ENCODE measurements at regions not wholly inside any gene's neighbourhood (a gene's known extent, or its start where the extent isn't known, plus 50 kb on each side); places are given as distances from the start of the nearest gene placed in this dataset.

GRCh38 chr22:19595532-19595931, 71.3 kb upstream of the CLDN5 start:
- no peak for TF ChIP-seq CTCF (IDR thresholded peaks at IDR 0.05)
- Histone ChIP-seq H3K36me3 (ENCODE audit: control insufficient read depth, insufficient read depth, low read length) (no peaks in the 10 kb centered on the region), H3K9me3 (ENCODE audit: control insufficient read depth, low read length) (no peaks in the 10 kb centered on the region), H3K9ac (no peak overlapping the region), H3K27ac (no peak overlapping the region), H3K4me2 (ENCODE audit: low read length) (no peak overlapping the region), H3K4me1 (no peaks in the 10 kb centered on the region), H2AFZ (no peak overlapping the region), H3K27me3 (ENCODE audit: control insufficient read depth, insufficient read depth, low read length) (no peaks in the 10 kb centered on the region), H3K4me3 (ENCODE audit: low read depth, low read length) (no peak overlapping the region), H3K79me2 (no peaks in the 10 kb centered on the region)

GRCh38 chr22:19596680-19597398, 72.6 kb upstream of the CLDN5 start:
- no peak overlapping the region for H3K4me3 ChIP-seq (ENCODE audit: low read depth, low read length)
- H3K9me3 ChIP-seq (ENCODE audit: control insufficient read depth, low read length), result no peaks in the 10 kb centered on the region
- no peak overlapping the region for H3K4me2 ChIP-seq (ENCODE audit: low read length)
- TF ChIP-seq CTCF (IDR thresholded peaks at IDR 0.05), result no peak
- no peak overlapping the region for H3K27ac ChIP-seq
- H2AFZ ChIP-seq, result no peak overlapping the region
- no peaks in the 10 kb centered on the region for H3K4me1 ChIP-seq
- no peaks in the 10 kb centered on the region for H3K27me3 ChIP-seq (ENCODE audit: control insufficient read depth, insufficient read depth, low read length)
- H3K9ac ChIP-seq, result no peak overlapping the region
- H3K36me3 ChIP-seq (ENCODE audit: control insufficient read depth, insufficient read depth, low read length), result no peaks in the 10 kb centered on the region
- H3K79me2 ChIP-seq, result no peaks in the 10 kb centered on the region

- Histone ChIP-seq H3K4me1 (no peaks in the 10 kb centered on the region), H3K27ac (no peak overlapping the region), H3K79me2 (no peaks in the 10 kb centered on the region), H3K9ac (no peak overlapping the region), H3K4me2 (ENCODE audit: low read length) (no peak overlapping the region), H3K9me3 (ENCODE audit: control insufficient read depth, low read length) (no peaks in the 10 kb centered on the region), H3K4me3 (ENCODE audit: low read depth, low read length) (no peak overlapping the region), H3K27me3 (ENCODE audit: control insufficient read depth, insufficient read depth, low read length) (no peaks in the 10 kb centered on the region), H2AFZ (no peak overlapping the region), H3K36me3 (ENCODE audit: control insufficient read depth, insufficient read depth, low read length) (no peaks in the 10 kb centered on the region)
- no peak for TF ChIP-seq CTCF (IDR thresholded peaks at IDR 0.05)
These were observed 73.2 kb upstream of the CLDN5 start for GRCh38 chr22:19597399-19597735.

- Histone ChIP-seq H3K9me3 (ENCODE audit: control insufficient read depth, low read length) (no peaks in the 10 kb centered on the region), H3K9ac (no peak overlapping the region), H3K4me1 (no peaks in the 10 kb centered on the region), H2AFZ (no peak overlapping the region), H3K27me3 (ENCODE audit: control insufficient read depth, insufficient read depth, low read length) (no peaks in the 10 kb centered on the region), H3K27ac (no peak overlapping the region), H3K79me2 (no peaks in the 10 kb centered on the region), H3K4me2 (ENCODE audit: low read length) (no peak overlapping the region), H3K4me3 (ENCODE audit: low read depth, low read length) (no peak overlapping the region), H3K36me3 (ENCODE audit: control insufficient read depth, insufficient read depth, low read length) (no peaks in the 10 kb centered on the region)
- TF ChIP-seq CTCF (IDR thresholded peaks at IDR 0.05), result no peak
These were observed 74.0 kb upstream of the CLDN5 start for GRCh38 chr22:19598054-19598855.

All from parathyroid adenoma (tissue), 2 donors.